Mesodermal cell (in vitro differentiated cells): ENCODE measurements at regions not wholly inside any gene's neighbourhood (a gene's known extent, or its start where the extent isn't known, plus 50 kb on each side); places are given as distances from the start of the nearest gene placed in this dataset.

Source experiments
- H3K27ac ChIP-seq: 2 replicates; pipeline ENCODE4 v1.7.0; 2013; ENCODE audit warnings: mild to moderate bottlenecking, low read depth, low read length, moderate library complexity; ENCODE audit not compliant: severe bottlenecking
- H3K36me3 ChIP-seq: 2 replicates; pipeline ENCODE4 v1.7.1; 2013; ENCODE audit warnings: mild to moderate bottlenecking, low read length, moderate library complexity; ENCODE audit not compliant: control insufficient read depth, insufficient read depth
- H3K4me1 ChIP-seq: one replicate; pipeline ENCODE4 v1.7.1; 2013; ENCODE audit warnings: mild to moderate bottlenecking, low read length; ENCODE audit not compliant: insufficient read depth, control insufficient read depth, poor library complexity, severe bottlenecking
- H3K4me3 ChIP-seq: 2 replicates; pipeline ENCODE4 v1.7.0; 2013; ENCODE audit warnings: low read length, control low read depth, mild to moderate bottlenecking; ENCODE audit not compliant: insufficient read depth, poor library complexity, severe bottlenecking; ENCODE audit errors: extremely low read depth
- H3K9me3 ChIP-seq: 2 replicates; pipeline ENCODE4 v1.7.1; 2013; ENCODE audit warnings: mild to moderate bottlenecking, low read length, moderate library complexity; ENCODE audit not compliant: control insufficient read depth
- WGBS, 2 experiments: methylation state at CpG; one replicate each; pipeline ENCODE4 v1.1.5; 2013; ENCODE audit warnings: missing lambda C conversion rate in 2 of 2; ENCODE audit not compliant: insufficient coverage in 2 of 2; 5-methylcytosine and 5-hydroxymethylcytosine counted together

- H3K36me3 ChIP-seq: no peaks in the 10 kb centered on the region
- H3K4me3 ChIP-seq: no peak overlapping the region
- H3K4me1 ChIP-seq: peaks cover 8% of the 10 kb centered on the region
- WGBS, 2 experiments: 75 to 79% methylated on average over 9 to 10 of the region's 11 CpGs
- H3K27ac ChIP-seq: peak overlapping the region; percentile 79
- peaks cover 6% of the 10 kb centered on the region for H3K9me3 ChIP-seq
These were observed 142.0 kb upstream of the PRKCQ start for GRCh38 chr10:6721964-6722615.

DNA sequence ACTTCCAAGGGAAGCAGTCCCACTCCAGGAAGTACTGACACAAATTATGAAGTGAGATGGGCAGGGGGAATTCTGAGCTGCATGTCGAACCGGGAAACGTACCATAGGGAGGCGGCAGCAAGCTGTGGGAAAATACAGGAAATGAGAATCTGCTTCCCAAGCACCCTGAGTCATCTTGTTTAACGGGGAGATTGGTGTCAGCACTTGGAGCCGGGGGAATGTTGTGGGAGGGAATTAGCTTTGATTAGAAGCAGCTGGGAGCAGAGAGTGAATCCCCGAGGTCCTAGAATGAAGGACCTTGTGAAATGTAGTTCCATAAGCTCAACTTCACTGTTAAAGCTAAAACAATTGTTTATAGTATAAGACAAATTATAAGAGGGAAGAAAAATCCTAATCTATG is 141.4 kb upstream of the PRKCQ start:
- H3K4me3 ChIP-seq: no peak overlapping the region
- no peaks in the 10 kb centered on the region for H3K36me3 ChIP-seq
- peak overlapping the region; percentile 79 for H3K27ac ChIP-seq
- 42 to 68% methylated on average over 4 to 6 of the region's 7 CpGs for WGBS, 2 experiments
- peaks cover 8% of the 10 kb centered on the region for H3K4me1 ChIP-seq
- peaks cover 6% of the 10 kb centered on the region for H3K9me3 ChIP-seq

DNA sequence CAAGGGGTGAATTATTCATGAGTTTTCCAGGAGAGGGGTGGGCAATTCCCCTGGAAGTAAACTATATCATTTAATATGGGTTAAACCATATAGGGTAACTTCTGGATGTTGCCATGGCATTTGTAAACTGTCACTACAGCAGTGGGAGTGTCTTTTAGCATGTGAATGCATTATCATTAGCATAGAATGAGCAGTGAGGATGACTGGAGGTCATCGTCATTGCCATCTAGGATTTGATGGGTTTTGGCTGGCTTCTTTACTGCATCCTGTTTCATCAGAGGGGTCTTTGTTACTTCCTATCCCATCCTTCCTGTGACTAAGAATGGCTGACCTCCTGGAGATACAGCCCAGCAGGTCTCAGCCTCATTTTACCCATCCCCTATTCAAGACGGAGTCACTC is 139.5 kb upstream of the PRKCQ start:
- H3K36me3 ChIP-seq: no peaks in the 10 kb centered on the region
- peaks cover 6% of the 10 kb centered on the region for H3K9me3 ChIP-seq
- 86 to 100% methylated on average over 1 of the region's 2 CpGs for WGBS, 2 experiments
- no peak overlapping the region for H3K27ac ChIP-seq
- peaks cover 8% of the 10 kb centered on the region for H3K4me1 ChIP-seq
- no peak overlapping the region for H3K4me3 ChIP-seq

DNA sequence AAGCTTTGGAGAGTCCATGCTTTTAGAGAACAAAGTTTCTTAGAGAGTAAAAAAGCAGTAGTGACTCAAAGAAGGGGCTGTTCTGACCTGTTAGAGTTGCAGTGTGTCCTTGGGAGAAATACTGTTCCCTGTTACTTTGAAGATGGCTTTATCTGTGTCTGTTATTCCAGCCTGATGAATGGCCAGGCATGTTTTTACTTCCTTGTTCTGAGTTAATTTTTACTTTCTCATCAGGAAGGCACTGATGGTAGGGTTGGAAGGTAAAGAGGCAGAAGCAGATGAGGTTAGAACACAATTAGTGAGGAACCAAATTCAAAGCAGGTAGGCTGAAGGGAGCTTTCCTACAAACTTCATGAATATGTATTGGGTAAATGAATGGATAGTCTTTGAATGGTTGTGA is 138.5 kb upstream of the PRKCQ start:
- no peak overlapping the region for H3K27ac ChIP-seq
- H3K36me3 ChIP-seq: no peaks in the 10 kb centered on the region
- peaks cover 6% of the 10 kb centered on the region for H3K9me3 ChIP-seq
- peaks cover 8% of the 10 kb centered on the region for H3K4me1 ChIP-seq
- H3K4me3 ChIP-seq: no peak overlapping the region

GRCh38 chr10:6716516-6716915 is 136.4 kb upstream of the PRKCQ start:
- no CpG with 5 or more reads among the region's 1 CpG for WGBS, 2 experiments
- H3K4me3 ChIP-seq: no peak overlapping the region
- H3K27ac ChIP-seq: no peak overlapping the region
- H3K36me3 ChIP-seq: no peaks in the 10 kb centered on the region
- H3K9me3 ChIP-seq: peaks cover 6% of the 10 kb centered on the region
- H3K4me1 ChIP-seq: no peaks in the 10 kb centered on the region

- Histone ChIP-seq H3K4me1 (no peaks in the 10 kb centered on the region), H3K4me3 (no peak overlapping the region), H3K27ac (no peak overlapping the region), H3K9me3 (no peaks in the 10 kb centered on the region), H3K36me3 (no peaks in the 10 kb centered on the region)
- 54 to 59% methylated on average over 4 to 5 of the region's 7 CpGs for WGBS, 2 experiments
These were observed 133.6 kb upstream of the PRKCQ start for GRCh38 chr10:6713716-6714115.

DNA sequence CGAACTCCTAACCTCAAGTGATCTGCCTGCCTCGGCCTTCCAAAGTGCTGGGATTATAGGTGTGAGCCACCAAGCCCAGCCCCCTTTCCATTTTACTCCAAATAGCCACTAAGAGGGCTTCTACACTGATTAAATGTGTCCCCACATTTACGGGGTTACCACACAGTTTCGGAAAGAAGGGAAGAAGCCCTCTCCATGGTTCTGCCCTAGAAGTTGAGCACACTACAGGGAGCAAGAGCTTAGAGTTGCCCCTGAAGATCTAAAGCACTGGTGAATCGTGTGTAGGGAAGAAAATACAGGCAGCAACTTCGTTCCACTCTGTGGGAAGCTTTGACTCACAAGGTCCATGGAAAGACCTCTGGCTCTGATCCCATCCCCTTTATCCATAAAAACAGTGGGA is 133.0 kb upstream of the PRKCQ start:
- no peaks in the 10 kb centered on the region for H3K9me3 ChIP-seq
- no peaks in the 10 kb centered on the region for H3K4me1 ChIP-seq
- H3K36me3 ChIP-seq: no peaks in the 10 kb centered on the region
- H3K27ac ChIP-seq: no peak overlapping the region
- no peak overlapping the region for H3K4me3 ChIP-seq
- WGBS, 2 experiments: 68 to 89% methylated on average over 4 to 6 of the region's 6 CpGs

GRCh38 chr10:6711881-6712280 is 131.8 kb upstream of the PRKCQ start:
- no peaks in the 10 kb centered on the region for H3K9me3 ChIP-seq
- H3K4me3 ChIP-seq: no peak overlapping the region
- WGBS, 2 experiments: 77 to 81% methylated on average over 7 to 16 of the region's 17 CpGs
- H3K27ac ChIP-seq: no peak overlapping the region
- no peaks in the 10 kb centered on the region for H3K4me1 ChIP-seq
- H3K36me3 ChIP-seq: no peaks in the 10 kb centered on the region

GRCh38 chr10:6711408-6711841 is 131.3 kb upstream of the PRKCQ start:
- WGBS, 2 experiments: 67 to 87% methylated on average over 5 of the region's 6 CpGs
- Histone ChIP-seq H3K9me3 (no peaks in the 10 kb centered on the region), H3K4me3 (no peak overlapping the region), H3K36me3 (no peaks in the 10 kb centered on the region), H3K4me1 (no peaks in the 10 kb centered on the region), H3K27ac (no peak overlapping the region)

DNA sequence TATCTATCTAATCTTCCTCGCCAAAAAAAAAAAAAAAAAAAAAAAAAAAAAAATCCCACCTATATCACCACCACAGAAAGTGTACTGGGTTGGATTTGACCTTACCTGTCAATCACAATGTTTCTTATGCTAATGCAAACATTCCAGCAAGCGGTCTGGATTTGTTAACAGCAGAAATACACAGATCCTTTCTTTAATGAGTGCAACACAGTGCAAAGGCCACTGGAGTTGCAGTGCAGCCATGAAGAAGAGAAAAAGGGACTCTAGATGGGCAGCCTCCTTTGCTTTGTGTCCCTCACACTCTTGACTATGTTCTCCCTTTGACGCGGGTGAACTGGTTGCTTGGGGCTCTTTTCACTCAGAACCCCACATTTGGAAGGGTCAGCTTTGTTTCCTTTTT is 127.3 kb upstream of the PRKCQ start:
- Histone ChIP-seq H3K27ac (no peak overlapping the region), H3K36me3 (no peaks in the 10 kb centered on the region), H3K4me3 (no peak overlapping the region), H3K4me1 (no peaks in the 10 kb centered on the region), H3K9me3 (no peaks in the 10 kb centered on the region)
- 93% methylated on average over 4 of the region's 4 CpGs; no CpG with 5 or more reads in 1 of the 2 experiments for WGBS, 2 experiments

GRCh38 chr10:6706725-6707124 is 126.6 kb upstream of the PRKCQ start:
- Histone ChIP-seq H3K4me3 (no peak overlapping the region), H3K9me3 (no peaks in the 10 kb centered on the region), H3K36me3 (no peaks in the 10 kb centered on the region), H3K27ac (no peak overlapping the region), H3K4me1 (no peaks in the 10 kb centered on the region)
- 93 to 100% methylated on average over 1 to 2 of the region's 4 CpGs for WGBS, 2 experiments
